A549 (cell line): ENCODE measurements at regions not wholly inside any gene's neighbourhood (a gene's known extent, or its start where the extent isn't known, plus 50 kb on each side); places are given as distances from the start of the nearest gene placed in this dataset.

ENCODE experiments used
- ZFP36 ChIP-seq: fragments of 450-650 bp; IDR thresholded peaks from 2 replicates; pipeline ENCODE4 v1.6.1; 2014; ENCODE audit warnings: borderline replicate concordance; ENCODE audit not compliant: partially characterized antibody
- TF ChIP-seq, protein P1 (sequence below): fragments of >200 bp; sonication (Bioruptor Twin); formaldehyde crosslinking; IDR thresholded peaks from 3 replicates; pipeline ENCODE4 v1.5.1; 2016

DNA sequence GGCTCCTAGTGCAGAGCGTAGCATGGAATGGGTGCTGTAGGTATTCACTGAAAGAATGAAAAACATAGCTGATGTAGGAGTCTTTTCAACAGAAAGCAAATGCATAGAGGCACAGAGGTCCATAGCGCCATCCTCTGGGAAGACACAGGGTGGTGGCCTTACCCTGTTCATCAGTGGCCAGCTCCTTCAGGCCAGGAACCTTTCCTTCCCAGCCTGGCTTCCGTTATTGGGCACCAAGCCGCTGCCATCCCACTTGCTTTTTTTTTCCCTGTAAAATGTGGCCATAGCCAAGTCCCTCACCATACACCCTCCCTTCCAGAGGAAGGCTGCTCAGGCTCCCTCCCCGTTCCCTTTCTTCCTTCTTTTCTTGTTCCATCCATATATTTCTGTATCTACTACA, 118.1 kb downstream of the ZNF621 start:
- no peak for TF ChIP-seq ZFP36
- TF ChIP-seq, protein P1, sequence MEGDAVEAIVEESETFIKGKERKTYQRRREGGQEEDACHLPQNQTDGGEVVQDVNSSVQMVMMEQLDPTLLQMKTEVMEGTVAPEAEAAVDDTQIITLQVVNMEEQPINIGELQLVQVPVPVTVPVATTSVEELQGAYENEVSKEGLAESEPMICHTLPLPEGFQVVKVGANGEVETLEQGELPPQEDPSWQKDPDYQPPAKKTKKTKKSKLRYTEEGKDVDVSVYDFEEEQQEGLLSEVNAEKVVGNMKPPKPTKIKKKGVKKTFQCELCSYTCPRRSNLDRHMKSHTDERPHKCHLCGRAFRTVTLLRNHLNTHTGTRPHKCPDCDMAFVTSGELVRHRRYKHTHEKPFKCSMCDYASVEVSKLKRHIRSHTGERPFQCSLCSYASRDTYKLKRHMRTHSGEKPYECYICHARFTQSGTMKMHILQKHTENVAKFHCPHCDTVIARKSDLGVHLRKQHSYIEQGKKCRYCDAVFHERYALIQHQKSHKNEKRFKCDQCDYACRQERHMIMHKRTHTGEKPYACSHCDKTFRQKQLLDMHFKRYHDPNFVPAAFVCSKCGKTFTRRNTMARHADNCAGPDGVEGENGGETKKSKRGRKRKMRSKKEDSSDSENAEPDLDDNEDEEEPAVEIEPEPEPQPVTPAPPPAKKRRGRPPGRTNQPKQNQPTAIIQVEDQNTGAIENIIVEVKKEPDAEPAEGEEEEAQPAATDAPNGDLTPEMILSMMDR: no peak
